ENCODE measurements at regions not wholly inside any gene's neighbourhood (a gene's known extent, or its start where the extent isn't known, plus 50 kb on each side); places are given as distances from the start of the nearest gene placed in this dataset.

GRCh38 chr2:147001061-147001460, 843.8 kb upstream of the ACVR2A start:
- Histone ChIP-seq H3K4me3 (no peak overlapping the region), H3K36me3 (ENCODE audit: insufficient read depth) (no peaks in the 10 kb centered on the region), H3K27ac (ENCODE audit: low read depth) (no peak overlapping the region), H3K4me2 (no peak overlapping the region), H3K4me1 (ENCODE audit: insufficient read depth) (no peaks in the 10 kb centered on the region), H2AFZ (no peak overlapping the region), H3K79me2 (replicated peaks; ENCODE audit: insufficient read depth) (no peaks in the 10 kb centered on the region), H3F3A (replicated peaks; ENCODE audit: low read depth) (no peaks in the 10 kb centered on the region), H3K27me3 (ENCODE audit: insufficient read depth) (no peaks in the 10 kb centered on the region), H3K9me2 (ENCODE audit: insufficient read depth) (0 out of 2 replicates have a peak, but pooled peaks cover 5% of the 10 kb centered on the region), H4K20me1 (replicated peaks; ENCODE audit: insufficient read depth) (no peaks in the 10 kb centered on the region)
- ATAC-seq: no peak
- TF ChIP-seq ZNF462 (CRISPR knock-in tag; IDR thresholded peaks at IDR 0.05): no peak
- TF ChIP-seq, protein P1, sequence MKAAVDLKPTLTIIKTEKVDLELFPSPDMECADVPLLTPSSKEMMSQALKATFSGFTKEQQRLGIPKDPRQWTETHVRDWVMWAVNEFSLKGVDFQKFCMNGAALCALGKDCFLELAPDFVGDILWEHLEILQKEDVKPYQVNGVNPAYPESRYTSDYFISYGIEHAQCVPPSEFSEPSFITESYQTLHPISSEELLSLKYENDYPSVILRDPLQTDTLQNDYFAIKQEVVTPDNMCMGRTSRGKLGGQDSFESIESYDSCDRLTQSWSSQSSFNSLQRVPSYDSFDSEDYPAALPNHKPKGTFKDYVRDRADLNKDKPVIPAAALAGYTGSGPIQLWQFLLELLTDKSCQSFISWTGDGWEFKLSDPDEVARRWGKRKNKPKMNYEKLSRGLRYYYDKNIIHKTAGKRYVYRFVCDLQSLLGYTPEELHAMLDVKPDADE (IDR thresholded peaks at IDR 0.05): no peak
- TF ChIP-seq, protein P2, sequence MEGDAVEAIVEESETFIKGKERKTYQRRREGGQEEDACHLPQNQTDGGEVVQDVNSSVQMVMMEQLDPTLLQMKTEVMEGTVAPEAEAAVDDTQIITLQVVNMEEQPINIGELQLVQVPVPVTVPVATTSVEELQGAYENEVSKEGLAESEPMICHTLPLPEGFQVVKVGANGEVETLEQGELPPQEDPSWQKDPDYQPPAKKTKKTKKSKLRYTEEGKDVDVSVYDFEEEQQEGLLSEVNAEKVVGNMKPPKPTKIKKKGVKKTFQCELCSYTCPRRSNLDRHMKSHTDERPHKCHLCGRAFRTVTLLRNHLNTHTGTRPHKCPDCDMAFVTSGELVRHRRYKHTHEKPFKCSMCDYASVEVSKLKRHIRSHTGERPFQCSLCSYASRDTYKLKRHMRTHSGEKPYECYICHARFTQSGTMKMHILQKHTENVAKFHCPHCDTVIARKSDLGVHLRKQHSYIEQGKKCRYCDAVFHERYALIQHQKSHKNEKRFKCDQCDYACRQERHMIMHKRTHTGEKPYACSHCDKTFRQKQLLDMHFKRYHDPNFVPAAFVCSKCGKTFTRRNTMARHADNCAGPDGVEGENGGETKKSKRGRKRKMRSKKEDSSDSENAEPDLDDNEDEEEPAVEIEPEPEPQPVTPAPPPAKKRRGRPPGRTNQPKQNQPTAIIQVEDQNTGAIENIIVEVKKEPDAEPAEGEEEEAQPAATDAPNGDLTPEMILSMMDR (conservative IDR thresholded peaks at IDR 0.05; ENCODE audit: low read depth in 2 of 2): no peak
- no peak for TF ChIP-seq ZNF331 (CRISPR knock-in tag; IDR thresholded peaks at IDR 0.05; ENCODE audit: low read depth)
- TF ChIP-seq STAT1 (IDR thresholded peaks at IDR 0.05; ENCODE audit: unreplicated experiment): no peak
- TF ChIP-seq ZNF114 (CRISPR knock-in tag; IDR thresholded peaks at IDR 0.05): no peak
- TF ChIP-seq EZH2 (IDR thresholded peaks at IDR 0.05; ENCODE audit: low read depth, unreplicated experiment): no peak
- TF ChIP-seq JUNB (IDR thresholded peaks at IDR 0.05; ENCODE audit: unreplicated experiment): no peak
- no peak for TF ChIP-seq CREB1 (CRISPR knock-in tag; IDR thresholded peaks at IDR 0.05; ENCODE audit: low read depth)
- TF ChIP-seq, protein P3, sequence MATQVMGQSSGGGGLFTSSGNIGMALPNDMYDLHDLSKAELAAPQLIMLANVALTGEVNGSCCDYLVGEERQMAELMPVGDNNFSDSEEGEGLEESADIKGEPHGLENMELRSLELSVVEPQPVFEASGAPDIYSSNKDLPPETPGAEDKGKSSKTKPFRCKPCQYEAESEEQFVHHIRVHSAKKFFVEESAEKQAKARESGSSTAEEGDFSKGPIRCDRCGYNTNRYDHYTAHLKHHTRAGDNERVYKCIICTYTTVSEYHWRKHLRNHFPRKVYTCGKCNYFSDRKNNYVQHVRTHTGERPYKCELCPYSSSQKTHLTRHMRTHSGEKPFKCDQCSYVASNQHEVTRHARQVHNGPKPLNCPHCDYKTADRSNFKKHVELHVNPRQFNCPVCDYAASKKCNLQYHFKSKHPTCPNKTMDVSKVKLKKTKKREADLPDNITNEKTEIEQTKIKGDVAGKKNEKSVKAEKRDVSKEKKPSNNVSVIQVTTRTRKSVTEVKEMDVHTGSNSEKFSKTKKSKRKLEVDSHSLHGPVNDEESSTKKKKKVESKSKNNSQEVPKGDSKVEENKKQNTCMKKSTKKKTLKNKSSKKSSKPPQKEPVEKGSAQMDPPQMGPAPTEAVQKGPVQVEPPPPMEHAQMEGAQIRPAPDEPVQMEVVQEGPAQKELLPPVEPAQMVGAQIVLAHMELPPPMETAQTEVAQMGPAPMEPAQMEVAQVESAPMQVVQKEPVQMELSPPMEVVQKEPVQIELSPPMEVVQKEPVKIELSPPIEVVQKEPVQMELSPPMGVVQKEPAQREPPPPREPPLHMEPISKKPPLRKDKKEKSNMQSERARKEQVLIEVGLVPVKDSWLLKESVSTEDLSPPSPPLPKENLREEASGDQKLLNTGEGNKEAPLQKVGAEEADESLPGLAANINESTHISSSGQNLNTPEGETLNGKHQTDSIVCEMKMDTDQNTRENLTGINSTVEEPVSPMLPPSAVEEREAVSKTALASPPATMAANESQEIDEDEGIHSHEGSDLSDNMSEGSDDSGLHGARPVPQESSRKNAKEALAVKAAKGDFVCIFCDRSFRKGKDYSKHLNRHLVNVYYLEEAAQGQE (IDR thresholded peaks at IDR 0.05; ENCODE audit: unreplicated experiment): no peak
- TF ChIP-seq POLR2AphosphoS5 (IDR thresholded peaks at IDR 0.05; ENCODE audit: low read depth): no peak
- TF ChIP-seq EZH2phosphoT487 (IDR thresholded peaks at IDR 0.05; ENCODE audit: unreplicated experiment): no peak
- Mint-ChIP-seq H3K4me3 (no peak overlapping the region), H3K27ac (no peak overlapping the region), H3K27me3 (ENCODE audit: insufficient read depth, low read depth, poor library complexity) (no peaks in the 10 kb centered on the region), H3K9me3 (no peaks in the 10 kb centered on the region), H3K36me3 (ENCODE audit: low read depth) (no peaks in the 10 kb centered on the region), H3K4me1 (no peaks in the 10 kb centered on the region)
- no peak for DNase-seq (ENCODE audit: low spot score)

Measured in GM23338 (cell line).